ENCODE measurements at regions not wholly inside any gene's neighbourhood (a gene's known extent, or its start where the extent isn't known, plus 50 kb on each side); places are given as distances from the start of the nearest gene placed in this dataset.

DNA sequence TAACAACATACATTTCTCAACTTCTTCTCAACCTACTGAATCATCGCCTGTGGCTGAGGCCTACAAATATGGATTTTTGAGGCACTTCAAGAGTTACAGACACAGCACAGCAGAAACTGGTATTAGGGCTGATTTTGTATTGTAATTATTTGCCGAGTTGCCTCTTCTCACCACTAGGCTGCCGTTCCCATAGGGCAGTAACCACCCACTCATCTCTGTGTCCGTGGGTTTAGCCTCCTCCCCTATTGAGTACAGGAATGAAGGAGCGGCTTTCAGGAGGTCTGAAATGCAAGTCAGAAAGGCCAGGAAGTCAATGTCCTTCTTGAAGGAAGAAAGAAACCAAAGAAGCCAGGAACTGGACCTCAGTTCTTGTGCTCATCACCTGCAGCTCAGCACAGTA lies 220.8 kb downstream of the MTHFS start:
- peaks cover 0 to 2% (median 0%) of the 10 kb centered on the region in 5 experiments for H3K9me3 ChIP-seq (ENCODE audit: control extremely low read depth in 1 of 5, control insufficient read depth in 4 of 5, insufficient read depth in 2 of 5, low read depth in 1 of 5, low read length in 4 of 5)
- H3K27me3 ChIP-seq (replicated peaks in 2 of 5; ENCODE audit: control insufficient read depth in 4 of 5, insufficient read depth in 5 of 5, low read length in 4 of 5) = peaks cover 2 to 20% (median 12%) of the 10 kb centered on the region in 5 experiments
- no peaks in the 10 kb centered on the region for H3K36me3 ChIP-seq (ENCODE audit: control insufficient read depth in 4 of 4, insufficient read depth in 4 of 4, low read length in 3 of 4)
- H3K4me1 ChIP-seq (ENCODE audit: control extremely low read depth in 1 of 4, control insufficient read depth in 4 of 4, insufficient read depth in 4 of 4, low read length in 3 of 4) = no peaks in the 10 kb centered on the region
- CTCF ChIA-PET = no interaction called here
- 93% methylated on average over 3 of the region's 5 CpGs for WGBS (ENCODE audit: insufficient coverage)
- no peak overlapping the region for H3K4me3 ChIP-seq (ENCODE audit: control insufficient read depth in 1 of 7, extremely low read depth in 1 of 7, insufficient read depth in 4 of 7, low read depth in 2 of 7, low read length in 6 of 7)
- H3K27ac ChIP-seq (ENCODE audit: insufficient read depth in 1 of 2, low read depth in 1 of 2, low read length in 2 of 2, poor library complexity in 1 of 2, severe bottlenecking in 2 of 2) = no peak overlapping the region
- no peak for DNase-seq
- POLR2A ChIA-PET = no interaction called here

DNA sequence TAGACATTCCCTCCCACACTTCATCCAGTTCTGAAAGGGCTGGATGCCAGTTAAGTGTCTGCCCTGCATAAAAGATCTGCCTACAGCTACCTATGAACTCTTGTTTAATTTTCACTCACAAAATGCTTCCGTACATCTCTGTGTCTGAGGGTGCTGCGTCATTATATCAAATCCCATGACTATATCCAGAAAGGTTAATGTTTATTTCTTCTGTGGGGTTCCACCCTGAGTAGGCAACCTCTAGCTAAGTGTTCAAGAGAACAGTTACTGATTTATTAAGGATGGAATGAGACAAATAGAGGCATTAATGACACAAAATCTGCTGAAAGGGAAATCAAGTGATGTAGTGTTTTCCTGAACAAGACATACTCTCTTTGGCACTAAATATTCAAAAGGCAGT lies 220.2 kb downstream of the MTHFS start:
- WGBS (ENCODE audit: insufficient coverage) = 80% methylated on average over 1 of the region's 2 CpGs

DNA sequence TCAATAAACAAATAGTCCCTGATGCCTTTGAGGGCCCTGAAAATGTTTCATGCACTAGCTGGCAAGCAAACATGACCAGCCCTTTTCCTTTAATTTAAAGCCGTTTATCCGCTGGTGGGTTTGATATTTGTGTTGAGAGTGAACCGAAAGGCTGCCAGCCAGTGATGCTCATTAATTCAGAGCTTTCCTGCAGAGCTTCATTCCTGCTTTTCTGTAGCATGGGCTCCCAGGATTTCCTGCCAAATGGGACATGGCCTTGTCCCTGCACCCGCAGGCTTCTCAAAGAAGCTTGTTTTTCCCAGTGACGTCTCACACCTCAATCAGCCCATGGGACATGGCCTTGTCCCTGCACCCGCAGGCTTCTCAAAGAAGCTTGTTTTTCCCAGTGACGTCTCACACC lies 219.6 kb downstream of the MTHFS start:
- POLR2A ChIA-PET = interaction anchor here (0.7 kb wide), 1 partner anchor 611 kb away, joined by 3 read pairs; no protein-coding TSS in a partner anchor
- no peak overlapping the region for H3K4me3 ChIP-seq (ENCODE audit: control insufficient read depth in 1 of 7, extremely low read depth in 1 of 7, insufficient read depth in 4 of 7, low read depth in 2 of 7, low read length in 6 of 7)
- WGBS (ENCODE audit: insufficient coverage) = 58% methylated on average over 3 of the region's 7 CpGs
- no peak overlapping the region for H3K27ac ChIP-seq (ENCODE audit: insufficient read depth in 1 of 2, low read depth in 1 of 2, low read length in 2 of 2, poor library complexity in 1 of 2, severe bottlenecking in 2 of 2)
- no peaks in the 10 kb centered on the region for H3K36me3 ChIP-seq (ENCODE audit: control insufficient read depth in 4 of 4, insufficient read depth in 4 of 4, low read length in 3 of 4)
- peaks cover 2 to 22% (median 12%) of the 10 kb centered on the region in 5 experiments for H3K27me3 ChIP-seq (replicated peaks in 2 of 5; ENCODE audit: control insufficient read depth in 4 of 5, insufficient read depth in 5 of 5, low read length in 4 of 5)
- no peak for DNase-seq
- CTCF ChIA-PET = no interaction called here
- H3K9me3 ChIP-seq (ENCODE audit: control extremely low read depth in 1 of 5, control insufficient read depth in 4 of 5, insufficient read depth in 2 of 5, low read depth in 1 of 5, low read length in 4 of 5) = peaks cover 0 to 2% (median 0%) of the 10 kb centered on the region in 5 experiments
- no peaks in the 10 kb centered on the region for H3K4me1 ChIP-seq (ENCODE audit: control extremely low read depth in 1 of 4, control insufficient read depth in 4 of 4, insufficient read depth in 4 of 4, low read length in 3 of 4)

More for the DNA sequence above, 220.2 kb downstream of the MTHFS start:
- no peaks in the 10 kb centered on the region for H3K4me1 ChIP-seq (ENCODE audit: control extremely low read depth in 1 of 4, control insufficient read depth in 4 of 4, insufficient read depth in 4 of 4, low read length in 3 of 4)
- H3K9me3 ChIP-seq (ENCODE audit: control extremely low read depth in 1 of 5, control insufficient read depth in 4 of 5, insufficient read depth in 2 of 5, low read depth in 1 of 5, low read length in 4 of 5) = peaks cover 0 to 2% (median 0%) of the 10 kb centered on the region in 5 experiments
- CTCF ChIA-PET = no interaction called here
- H3K36me3 ChIP-seq (ENCODE audit: control insufficient read depth in 4 of 4, insufficient read depth in 4 of 4, low read length in 3 of 4) = no peaks in the 10 kb centered on the region
- no peak for DNase-seq
- no peak overlapping the region for H3K27ac ChIP-seq (ENCODE audit: insufficient read depth in 1 of 2, low read depth in 1 of 2, low read length in 2 of 2, poor library complexity in 1 of 2, severe bottlenecking in 2 of 2)
- peaks cover 2 to 20% (median 12%) of the 10 kb centered on the region in 5 experiments for H3K27me3 ChIP-seq (replicated peaks in 2 of 5; ENCODE audit: control insufficient read depth in 4 of 5, insufficient read depth in 5 of 5, low read length in 4 of 5)
- no peak overlapping the region for H3K4me3 ChIP-seq (ENCODE audit: control insufficient read depth in 1 of 7, extremely low read depth in 1 of 7, insufficient read depth in 4 of 7, low read depth in 2 of 7, low read length in 6 of 7)
- POLR2A ChIA-PET = no interaction called here

DNA sequence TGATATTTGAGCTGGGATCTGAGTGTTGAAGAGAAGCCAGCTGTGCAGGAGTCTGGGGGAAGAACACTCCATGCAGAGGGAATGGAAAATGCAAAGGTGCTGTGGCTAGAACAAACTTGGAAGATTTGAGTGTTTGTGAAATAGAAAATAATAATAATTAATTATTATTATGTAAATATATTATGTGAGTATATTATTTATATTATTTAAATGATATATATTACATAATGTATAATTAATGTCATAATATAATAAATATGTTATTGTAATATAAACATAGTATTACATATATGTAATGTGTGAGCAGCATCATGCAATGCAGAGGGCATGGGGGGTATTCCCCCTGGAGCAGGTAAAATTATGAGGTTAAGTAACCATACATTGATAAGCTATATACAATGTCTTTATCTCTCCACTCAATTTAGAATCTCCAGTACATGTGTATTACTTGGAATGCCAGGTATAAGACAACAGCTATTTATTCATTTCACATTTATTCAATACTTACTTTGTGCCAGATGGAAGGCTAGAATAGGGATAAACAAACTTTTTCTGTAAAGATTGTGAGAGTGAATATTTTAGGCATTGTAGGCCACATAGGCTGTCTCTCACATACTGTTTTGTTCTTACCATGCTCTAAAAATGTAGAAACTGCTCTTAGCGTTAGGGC lies 218.6 kb downstream of the MTHFS start:
- DNase-seq = no peak
- WGBS (ENCODE audit: insufficient coverage) = 80% methylated on average over 1 of the region's 1 CpG
- POLR2A ChIA-PET = no interaction called here
- CTCF ChIA-PET = no interaction called here
- H3K9me3 ChIP-seq (ENCODE audit: control extremely low read depth in 1 of 5, control insufficient read depth in 4 of 5, insufficient read depth in 2 of 5, low read depth in 1 of 5, low read length in 4 of 5) = peaks cover 0 to 2% (median 0%) of the 10 kb centered on the region in 5 experiments
- H3K4me1 ChIP-seq (ENCODE audit: control extremely low read depth in 1 of 4, control insufficient read depth in 4 of 4, insufficient read depth in 4 of 4, low read length in 3 of 4) = no peaks in the 10 kb centered on the region
- no peak overlapping the region for H3K4me3 ChIP-seq (ENCODE audit: control insufficient read depth in 1 of 7, extremely low read depth in 1 of 7, insufficient read depth in 4 of 7, low read depth in 2 of 7, low read length in 6 of 7)
- H3K36me3 ChIP-seq (ENCODE audit: control insufficient read depth in 4 of 4, insufficient read depth in 4 of 4, low read length in 3 of 4) = no peaks in the 10 kb centered on the region
- H3K27ac ChIP-seq (ENCODE audit: insufficient read depth in 1 of 2, low read depth in 1 of 2, low read length in 2 of 2, poor library complexity in 1 of 2, severe bottlenecking in 2 of 2) = no peak overlapping the region
- H3K27me3 ChIP-seq (replicated peaks in 2 of 5; ENCODE audit: control insufficient read depth in 4 of 5, insufficient read depth in 5 of 5, low read length in 4 of 5) = peaks cover 2 to 20% (median 10%) of the 10 kb centered on the region in 5 experiments

GRCh38 chr15:79680720-79681119 lies 216.1 kb downstream of the MTHFS start:
- ChIA-PET POLR2A (no interaction called here), CTCF (no interaction called here)
- DNase-seq = no peak
- no peak overlapping the region for H3K4me3 ChIP-seq (ENCODE audit: control insufficient read depth in 1 of 7, extremely low read depth in 1 of 7, insufficient read depth in 4 of 7, low read depth in 2 of 7, low read length in 6 of 7)
- H3K27me3 ChIP-seq (replicated peaks in 2 of 5; ENCODE audit: control insufficient read depth in 4 of 5, insufficient read depth in 5 of 5, low read length in 4 of 5) = peaks cover 2 to 11% (median 5%) of the 10 kb centered on the region in 5 experiments
- no peaks in the 10 kb centered on the region for H3K9me3 ChIP-seq (ENCODE audit: control extremely low read depth in 1 of 5, control insufficient read depth in 4 of 5, insufficient read depth in 2 of 5, low read depth in 1 of 5, low read length in 4 of 5)
- WGBS (ENCODE audit: insufficient coverage) = 100% methylated on average over 4 of the region's 5 CpGs
- no peaks in the 10 kb centered on the region for H3K36me3 ChIP-seq (ENCODE audit: control insufficient read depth in 4 of 4, insufficient read depth in 4 of 4, low read length in 3 of 4)
- no peaks in the 10 kb centered on the region for H3K4me1 ChIP-seq (ENCODE audit: control extremely low read depth in 1 of 4, control insufficient read depth in 4 of 4, insufficient read depth in 4 of 4, low read length in 3 of 4)
- H3K27ac ChIP-seq (ENCODE audit: insufficient read depth in 1 of 2, low read depth in 1 of 2, low read length in 2 of 2, poor library complexity in 1 of 2, severe bottlenecking in 2 of 2) = no peak overlapping the region

- ChIA-PET POLR2A (no interaction called here), CTCF (no interaction called here)
- no peaks in the 10 kb centered on the region for H3K4me1 ChIP-seq (ENCODE audit: control extremely low read depth in 1 of 4, control insufficient read depth in 4 of 4, insufficient read depth in 4 of 4, low read length in 3 of 4)
- H3K27ac ChIP-seq (ENCODE audit: insufficient read depth in 1 of 2, low read depth in 1 of 2, low read length in 2 of 2, poor library complexity in 1 of 2, severe bottlenecking in 2 of 2) = no peak overlapping the region
- H3K36me3 ChIP-seq (ENCODE audit: control insufficient read depth in 4 of 4, insufficient read depth in 4 of 4, low read length in 3 of 4) = no peaks in the 10 kb centered on the region
- peaks cover 2 to 7% (median 6%) of the 10 kb centered on the region in 5 experiments for H3K27me3 ChIP-seq (replicated peaks in 2 of 5; ENCODE audit: control insufficient read depth in 4 of 5, insufficient read depth in 5 of 5, low read length in 4 of 5)
- H3K4me3 ChIP-seq (ENCODE audit: control insufficient read depth in 1 of 7, extremely low read depth in 1 of 7, insufficient read depth in 4 of 7, low read depth in 2 of 7, low read length in 6 of 7) = no peak overlapping the region
- no peaks in the 10 kb centered on the region for H3K9me3 ChIP-seq (ENCODE audit: control extremely low read depth in 1 of 5, control insufficient read depth in 4 of 5, insufficient read depth in 2 of 5, low read depth in 1 of 5, low read length in 4 of 5)
- 42% methylated on average over 2 of the region's 3 CpGs for WGBS (ENCODE audit: insufficient coverage)
- DNase-seq = no peak
Observed at GRCh38 chr15:79682285-79682684, 214.5 kb downstream of the MTHFS start.

GRCh38 chr15:79682851-79683288 lies 213.9 kb downstream of the MTHFS start:
- Histone ChIP-seq H3K9me3 (ENCODE audit: control extremely low read depth in 1 of 5, control insufficient read depth in 4 of 5, insufficient read depth in 2 of 5, low read depth in 1 of 5, low read length in 4 of 5) (no peaks in the 10 kb centered on the region), H3K36me3 (ENCODE audit: control insufficient read depth in 4 of 4, insufficient read depth in 4 of 4, low read length in 3 of 4) (no peaks in the 10 kb centered on the region), H3K27ac (ENCODE audit: insufficient read depth in 1 of 2, low read depth in 1 of 2, low read length in 2 of 2, poor library complexity in 1 of 2, severe bottlenecking in 2 of 2) (no peak overlapping the region), H3K27me3 (replicated peaks in 2 of 5; ENCODE audit: control insufficient read depth in 4 of 5, insufficient read depth in 5 of 5, low read length in 4 of 5) (peaks cover 0 to 7% (median 7%) of the 10 kb centered on the region in 5 experiments), H3K4me1 (ENCODE audit: control extremely low read depth in 1 of 4, control insufficient read depth in 4 of 4, insufficient read depth in 4 of 4, low read length in 3 of 4) (no peaks in the 10 kb centered on the region), H3K4me3 (ENCODE audit: control insufficient read depth in 1 of 7, extremely low read depth in 1 of 7, insufficient read depth in 4 of 7, low read depth in 2 of 7, low read length in 6 of 7) (no peak overlapping the region)
- no peak for DNase-seq
- 94% methylated on average over 3 of the region's 4 CpGs for WGBS (ENCODE audit: insufficient coverage)
- POLR2A ChIA-PET = no interaction called here
- CTCF ChIA-PET = no interaction called here
